Small intestine (tissue), 7 donors: ENCODE measurements at regions not wholly inside any gene's neighbourhood (a gene's known extent, or its start where the extent isn't known, plus 50 kb on each side); places are given as distances from the start of the nearest gene placed in this dataset.

Source experiments
- DNase-seq, 2 donors: peaks; one replicate each; pipeline versions ENCODE4 v3.0.0 to v3.0.0-alpha.2; 2013
- FAIRE-seq: peaks from 2 replicates; lab custom pipeline; 2012; peaks lifted over from hg19 to GRCh38; lab: Jason Lieb, UNC
- H3K27ac ChIP-seq, 3 donors: one replicate each; pipeline ENCODE4 v1.5.1; 2013; ENCODE audit warnings: low read length in 2 of 3, mild to moderate bottlenecking in 2 of 3, control low read depth in 1 of 3, inconsistent platforms in 1 of 3, low read depth in 1 of 3, moderate library complexity in 1 of 3
- H3K27me3 ChIP-seq, 3 donors: one replicate each; pipeline ENCODE4 v1.6.1; 2013; ENCODE audit warnings: low read length in 3 of 3, inconsistent platforms in 1 of 3; ENCODE audit not compliant: control insufficient read depth in 3 of 3, insufficient read depth in 3 of 3
- H3K36me3 ChIP-seq, 3 donors: one replicate each; pipeline ENCODE4 v1.6.1; 2013; ENCODE audit warnings: low read length in 3 of 3, inconsistent platforms in 1 of 3, low read depth in 1 of 3, mild to moderate bottlenecking in 1 of 3, moderate library complexity in 1 of 3; ENCODE audit not compliant: control insufficient read depth in 3 of 3, insufficient read depth in 2 of 3
- H3K4me1 ChIP-seq, 3 donors: one replicate each; pipeline ENCODE4 v1.6.1; 2013; ENCODE audit warnings: low read length in 2 of 3, inconsistent platforms in 1 of 3, low read depth in 1 of 3, mild to moderate bottlenecking in 1 of 3, moderate library complexity in 1 of 3; ENCODE audit not compliant: control insufficient read depth in 3 of 3, insufficient read depth in 2 of 3
- H3K4me3 ChIP-seq, 3 donors: one replicate each; pipeline ENCODE4 v1.5.1; 2013; ENCODE audit warnings: low read length in 3 of 3, control low read depth in 1 of 3, inconsistent platforms in 1 of 3, low read depth in 1 of 3, mild to moderate bottlenecking in 1 of 3, moderate library complexity in 1 of 3
- H3K9me3 ChIP-seq, 2 donors: one replicate each; pipeline ENCODE4 v1.6.1; 2013; ENCODE audit warnings: low read depth in 1 of 2, low read length in 1 of 2; ENCODE audit not compliant: control insufficient read depth in 2 of 2, insufficient read depth in 1 of 2
- WGBS, 3 donors: extraction: QIAGEN DNeasy Blood & Tissue Kit; methylation state at CpG; one replicate each; pipeline ENCODE4 v1.1.7; 2013; 5-methylcytosine and 5-hydroxymethylcytosine counted together
- donor health status: healthy with polysubstance abuse.
- donor health status: control.
- donor health status: control.
- donor health status: Bipolar disorder and iron deficiency.
- donor health status: healthy.

- Histone ChIP-seq H3K9me3 (no peaks in the 10 kb centered on the region), H3K4me3 (no peak overlapping the region), H3K27me3 (no peaks in the 10 kb centered on the region), H3K36me3 (no peaks in the 10 kb centered on the region), H3K4me1 (no peaks in the 10 kb centered on the region), H3K27ac (no peak overlapping the region)
- DNase-seq (no peak), FAIRE-seq (no peak)
- 51 to 65% (median 51%) methylated on average over 5 of the region's 5 CpGs for WGBS, 3 donors
Measured at GRCh38 chr4:127145006-127145540, 487.7 kb upstream of the INTU start.

- Histone ChIP-seq H3K27me3 (no peaks in the 10 kb centered on the region), H3K9me3 (no peaks in the 10 kb centered on the region), H3K4me1 (no peaks in the 10 kb centered on the region), H3K4me3 (no peak overlapping the region), H3K36me3 (no peaks in the 10 kb centered on the region), H3K27ac (no peak overlapping the region)
- DNase-seq = no peak
- no peak for FAIRE-seq
Measured at GRCh38 chr4:127148165-127148564, 484.6 kb upstream of the INTU start.

- Histone ChIP-seq H3K36me3 (no peaks in the 10 kb centered on the region), H3K27ac (no peak overlapping the region), H3K27me3 (no peaks in the 10 kb centered on the region), H3K4me1 (no peaks in the 10 kb centered on the region), H3K4me3 (no peak overlapping the region), H3K9me3 (no peaks in the 10 kb centered on the region)
- DNase-seq (no peak), FAIRE-seq (no peak)
- 90 to 95% (median 93%) methylated on average over 3 of the region's 3 CpGs for WGBS, 3 donors
Measured at GRCh38 chr4:127149086-127149485, 483.7 kb upstream of the INTU start.

- FAIRE-seq (no peak), DNase-seq (no peak)
- no peaks in the 10 kb centered on the region for H3K4me1 ChIP-seq
- H3K27ac ChIP-seq = no peak overlapping the region
- no peaks in the 10 kb centered on the region for H3K36me3 ChIP-seq
- H3K27me3 ChIP-seq = no peaks in the 10 kb centered on the region
- H3K4me3 ChIP-seq = no peak overlapping the region
- H3K9me3 ChIP-seq = no peaks in the 10 kb centered on the region
Measured at GRCh38 chr4:127151941-127152340, 480.8 kb upstream of the INTU start.

- Histone ChIP-seq H3K4me3 (no peak overlapping the region), H3K27me3 (no peaks in the 10 kb centered on the region), H3K36me3 (no peaks in the 10 kb centered on the region), H3K9me3 (no peaks in the 10 kb centered on the region), H3K27ac (no peak overlapping the region), H3K4me1 (no peaks in the 10 kb centered on the region)
- WGBS, 3 donors = 88 to 92% (median 89%) methylated on average over 2 of the region's 2 CpGs
- DNase-seq (no peak), FAIRE-seq (no peak)
Measured at GRCh38 chr4:127155116-127155515, 477.6 kb upstream of the INTU start.

- 13 to 58% (median 25%) methylated on average over 1 of the region's 1 CpG for WGBS, 3 donors
- peaks cover 0 to 2% of the 10 kb centered on the region in 2 donors for H3K9me3 ChIP-seq
- no peak for FAIRE-seq
- no peaks in the 10 kb centered on the region for H3K4me1 ChIP-seq
- H3K27me3 ChIP-seq = no peaks in the 10 kb centered on the region
- DNase-seq = no peak
- no peak overlapping the region for H3K4me3 ChIP-seq
- H3K27ac ChIP-seq = no peak overlapping the region
- no peaks in the 10 kb centered on the region for H3K36me3 ChIP-seq
Measured at GRCh38 chr4:127155555-127155954, 477.2 kb upstream of the INTU start.

- peak in 1 of 2 donors; percentile 1 for DNase-seq
- 65 to 82% (median 69%) methylated on average over 3 of the region's 3 CpGs for WGBS, 3 donors
- Histone ChIP-seq H3K27me3 (no peaks in the 10 kb centered on the region), H3K4me3 (no peak overlapping the region), H3K36me3 (no peaks in the 10 kb centered on the region), H3K9me3 (peaks cover 0 to 5% of the 10 kb centered on the region in 2 donors), H3K4me1 (no peaks in the 10 kb centered on the region), H3K27ac (no peak overlapping the region)
- FAIRE-seq = no peak
Measured at GRCh38 chr4:127162741-127163140, 470.0 kb upstream of the INTU start.

GRCh38 chr4:127165971-127166370 lies 466.8 kb upstream of the INTU start:
- WGBS, 3 donors = 62 to 85% (median 68%) methylated on average over 1 of the region's 1 CpG
- DNase-seq (no peak), FAIRE-seq (no peak)

GRCh38 chr4:127174201-127174600 lies 458.6 kb upstream of the INTU start:
- Histone ChIP-seq H3K27me3 (no peaks in the 10 kb centered on the region), H3K36me3 (no peaks in the 10 kb centered on the region), H3K9me3 (no peaks in the 10 kb centered on the region), H3K4me3 (no peak overlapping the region), H3K27ac (no peak overlapping the region), H3K4me1 (no peaks in the 10 kb centered on the region)
- DNase-seq (no peak), FAIRE-seq (no peak)
- 83 to 84% (median 83%) methylated on average over 1 of the region's 1 CpG for WGBS, 3 donors

More at GRCh38 chr4:127165971-127166370, 466.8 kb upstream of the INTU start:
- Histone ChIP-seq H3K36me3 (no peaks in the 10 kb centered on the region), H3K27me3 (no peaks in the 10 kb centered on the region), H3K27ac (no peak overlapping the region), H3K4me1 (no peaks in the 10 kb centered on the region), H3K4me3 (no peak overlapping the region), H3K9me3 (peaks cover 0 to 3% of the 10 kb centered on the region in 2 donors)
